Adrenal gland (tissue), 9 donors: ENCODE measurements at regions not wholly inside any gene's neighbourhood (a gene's known extent, or its start where the extent isn't known, plus 50 kb on each side); places are given as distances from the start of the nearest gene placed in this dataset.

Experiments
- DNase-seq, 7 donors: peaks; one replicate each; pipeline ENCODE4 v3.0.0-alpha.2; 2019 to 2020
- H3K27ac ChIP-seq, 5 donors: fragments of 200-600 bp; sonication (generic) in 4 of 5; 1 replicate in 3 of 5; 2 replicates in 2 of 5; pipeline versions ENCODE4 v1.5.1 to v1.8.0; 2016 to 2020; ENCODE audit warnings: mild to moderate bottlenecking in 1 of 5
- H3K27me3 ChIP-seq: fragments of 200-600 bp; 2 replicates; pipeline ENCODE4 v1.8.0; 2021
- H3K36me3 ChIP-seq, 2 donors: fragments of 200-600 bp; replicated peaks in 1 of 2; 1 replicate in 1 of 2; 2 replicates in 1 of 2; pipeline versions ENCODE4 v1.5.1 to v1.8.0; 2018 to 2022
- H3K4me1 ChIP-seq, 2 donors: fragments of 200-600 bp; replicated peaks in 1 of 2; 1 replicate in 1 of 2; 2 replicates in 1 of 2; pipeline versions ENCODE4 v1.5.1 to v1.8.0; 2018 to 2021
- H3K4me3 ChIP-seq, 4 donors: fragments of 200-600 bp; sonication (generic) in 3 of 4; one replicate each; pipeline ENCODE4 v1.5.1; 2016 to 2018
- H3K9me3 ChIP-seq, 3 donors: fragments of 200-600 bp; sonication (generic) in 1 of 3; replicated peaks in 1 of 3; 1 replicate in 2 of 3; 2 replicates in 1 of 3; pipeline versions ENCODE4 v1.5.1 to v1.8.0; 2016 to 2021
- CTCF ChIP-seq, 6 experiments: fragments of 450-650 bp in 4 of 6; fragments of 200-600 bp in 2 of 6; sonication (generic) in 1 of 6; IDR thresholded peaks; 1 replicate in 5 of 6; 2 replicates in 1 of 6; pipeline versions ENCODE4 v1.5.1 to v1.8.0; 2016 to 2021; ENCODE audit warnings: antibody characterized with exemption in 6 of 6, mild to moderate bottlenecking in 2 of 6, moderate library complexity in 1 of 6
- POLR2A ChIP-seq, 2 donors: fragments of 450-650 bp; IDR thresholded peaks; one replicate each; pipeline ENCODE4 v1.6.1; 2017; ENCODE audit warnings: antibody characterized with exemption in 2 of 2, mild to moderate bottlenecking in 2 of 2, moderate library complexity in 1 of 2
- WGBS, 4 donors: extraction: QIAGEN DNeasy Blood & Tissue Kit in 2 of 4; methylation state at CpG; one replicate each; pipeline versions ENCODE4 v1.1.5 to v1.1.7; 2013 to 2017; 5-methylcytosine and 5-hydroxymethylcytosine counted together
- intact Hi-C, 2 donors: fragments of 100-400 bp; cut with DNase I; formaldehyde crosslinking; loops; one replicate each; pipeline versions ENCODE4 v1.14.1 to v1.15.0; 2022 to 2023
- donor health status: healthy with polysubstance abuse.
- donor health status: Bipolar disorder and iron deficiency.
- donor health status: DM: yes; HTN: yes; CAD: no.
- donor health status: DM: no; HTN: no; CAD: no.
- donor health status: DM: no; HTN: no; CAD: no.

- TF ChIP-seq CTCF (IDR thresholded peaks at IDR 0.05) (no peak), POLR2A (IDR thresholded peaks at IDR 0.05) (no peak)
- H3K4me1 ChIP-seq = no peaks in the 10 kb centered on the region
- H3K36me3 ChIP-seq = no peaks in the 10 kb centered on the region
- intact Hi-C loops = no loop called here
- H3K27me3 ChIP-seq = no peaks in the 10 kb centered on the region
- DNase-seq = no peak
- H3K9me3 ChIP-seq = no peaks in the 10 kb centered on the region
- H3K4me3 ChIP-seq = no peak overlapping the region
- no peak overlapping the region for H3K27ac ChIP-seq
- 45 to 53% (median 50%) methylated on average over 6 of the region's 6 CpGs for WGBS, 4 donors
Measured at GRCh38 chr6:147983581-147984366, 358.9 kb upstream of the SASH1 start.

GRCh38 chr6:147986846-147987245 is 355.8 kb upstream of the SASH1 start:
- 52 to 65% (median 57%) methylated on average over 3 of the region's 3 CpGs for WGBS, 4 donors
- intact Hi-C loops = no loop called here
- TF ChIP-seq POLR2A (IDR thresholded peaks at IDR 0.05) = no peak
- no peak for TF ChIP-seq CTCF (IDR thresholded peaks at IDR 0.05)

GRCh38 chr6:147990159-147990558 is 352.5 kb upstream of the SASH1 start:
- Histone ChIP-seq H3K4me3 (no peak overlapping the region), H3K27me3 (no peaks in the 10 kb centered on the region), H3K36me3 (no peaks in the 10 kb centered on the region), H3K27ac (no peak overlapping the region), H3K4me1 (no peaks in the 10 kb centered on the region), H3K9me3 (no peaks in the 10 kb centered on the region)
- DNase-seq = no peak
- intact Hi-C loops = no loop called here
- 80 to 100% (median 93%) methylated on average over 2 of the region's 2 CpGs for WGBS, 4 donors
- TF ChIP-seq POLR2A (IDR thresholded peaks at IDR 0.05) (no peak), CTCF (IDR thresholded peaks at IDR 0.05) (no peak)

More at GRCh38 chr6:147986846-147987245, 355.8 kb upstream of the SASH1 start:
- DNase-seq = no peak
- Histone ChIP-seq H3K4me3 (no peak overlapping the region), H3K9me3 (no peaks in the 10 kb centered on the region), H3K27me3 (no peaks in the 10 kb centered on the region), H3K36me3 (no peaks in the 10 kb centered on the region), H3K4me1 (no peaks in the 10 kb centered on the region), H3K27ac (no peak overlapping the region)

GRCh38 chr6:147991961-147992360 is 350.7 kb upstream of the SASH1 start:
- no peaks in the 10 kb centered on the region for H3K4me1 ChIP-seq
- DNase-seq = no peak
- no peaks in the 10 kb centered on the region for H3K36me3 ChIP-seq
- TF ChIP-seq POLR2A (IDR thresholded peaks at IDR 0.05) = no peak
- no peak for TF ChIP-seq CTCF (IDR thresholded peaks at IDR 0.05)
- no peaks in the 10 kb centered on the region for H3K9me3 ChIP-seq
- no peaks in the 10 kb centered on the region for H3K27me3 ChIP-seq
- intact Hi-C loops = no loop called here
- no peak overlapping the region for H3K27ac ChIP-seq
- WGBS, 4 donors = 81 to 91% (median 88%) methylated on average over 3 of the region's 3 CpGs
- H3K4me3 ChIP-seq = no peak overlapping the region
